GM10266 (cell line): ENCODE measurements at regions not wholly inside any gene's neighbourhood (a gene's known extent, or its start where the extent isn't known, plus 50 kb on each side); places are given as distances from the start of the nearest gene placed in this dataset.

Experiments used
- DNase-seq: peaks from one replicate; pipeline ENCODE4 v3.0.0; 2012; ENCODE audit errors: extremely low spot score
- TF ChIP-seq, protein P1 (sequence below): IDR thresholded peaks from 2 replicates; pipeline ENCODE4 v1.5.1; 2012; ENCODE audit warnings: mild to moderate bottlenecking, low read depth; ENCODE audit not compliant: control insufficient read depth, insufficient read depth; ENCODE audit errors: missing control alignments

DNA sequence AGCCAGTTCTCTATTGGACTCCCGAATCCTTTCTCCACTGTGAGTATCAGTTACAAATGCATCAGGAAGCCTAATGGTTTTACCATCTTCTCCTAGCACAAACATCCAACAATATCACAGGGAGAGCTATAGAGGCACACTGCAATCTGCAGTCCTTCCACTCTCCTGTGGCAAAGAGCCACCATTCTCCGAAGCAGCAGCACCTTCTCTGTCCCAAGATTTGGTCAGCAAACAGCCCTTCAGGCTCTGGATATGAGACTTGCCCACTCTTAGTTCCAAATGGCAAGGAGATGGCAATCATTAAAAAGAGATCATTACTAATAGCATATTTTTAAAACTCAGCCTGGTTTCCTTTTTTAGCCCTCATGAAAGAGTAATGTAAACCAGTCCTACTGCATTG lies 223.4 kb downstream of the HS3ST3A1 start:
- TF ChIP-seq, protein P1, sequence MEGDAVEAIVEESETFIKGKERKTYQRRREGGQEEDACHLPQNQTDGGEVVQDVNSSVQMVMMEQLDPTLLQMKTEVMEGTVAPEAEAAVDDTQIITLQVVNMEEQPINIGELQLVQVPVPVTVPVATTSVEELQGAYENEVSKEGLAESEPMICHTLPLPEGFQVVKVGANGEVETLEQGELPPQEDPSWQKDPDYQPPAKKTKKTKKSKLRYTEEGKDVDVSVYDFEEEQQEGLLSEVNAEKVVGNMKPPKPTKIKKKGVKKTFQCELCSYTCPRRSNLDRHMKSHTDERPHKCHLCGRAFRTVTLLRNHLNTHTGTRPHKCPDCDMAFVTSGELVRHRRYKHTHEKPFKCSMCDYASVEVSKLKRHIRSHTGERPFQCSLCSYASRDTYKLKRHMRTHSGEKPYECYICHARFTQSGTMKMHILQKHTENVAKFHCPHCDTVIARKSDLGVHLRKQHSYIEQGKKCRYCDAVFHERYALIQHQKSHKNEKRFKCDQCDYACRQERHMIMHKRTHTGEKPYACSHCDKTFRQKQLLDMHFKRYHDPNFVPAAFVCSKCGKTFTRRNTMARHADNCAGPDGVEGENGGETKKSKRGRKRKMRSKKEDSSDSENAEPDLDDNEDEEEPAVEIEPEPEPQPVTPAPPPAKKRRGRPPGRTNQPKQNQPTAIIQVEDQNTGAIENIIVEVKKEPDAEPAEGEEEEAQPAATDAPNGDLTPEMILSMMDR = no peak

DNA sequence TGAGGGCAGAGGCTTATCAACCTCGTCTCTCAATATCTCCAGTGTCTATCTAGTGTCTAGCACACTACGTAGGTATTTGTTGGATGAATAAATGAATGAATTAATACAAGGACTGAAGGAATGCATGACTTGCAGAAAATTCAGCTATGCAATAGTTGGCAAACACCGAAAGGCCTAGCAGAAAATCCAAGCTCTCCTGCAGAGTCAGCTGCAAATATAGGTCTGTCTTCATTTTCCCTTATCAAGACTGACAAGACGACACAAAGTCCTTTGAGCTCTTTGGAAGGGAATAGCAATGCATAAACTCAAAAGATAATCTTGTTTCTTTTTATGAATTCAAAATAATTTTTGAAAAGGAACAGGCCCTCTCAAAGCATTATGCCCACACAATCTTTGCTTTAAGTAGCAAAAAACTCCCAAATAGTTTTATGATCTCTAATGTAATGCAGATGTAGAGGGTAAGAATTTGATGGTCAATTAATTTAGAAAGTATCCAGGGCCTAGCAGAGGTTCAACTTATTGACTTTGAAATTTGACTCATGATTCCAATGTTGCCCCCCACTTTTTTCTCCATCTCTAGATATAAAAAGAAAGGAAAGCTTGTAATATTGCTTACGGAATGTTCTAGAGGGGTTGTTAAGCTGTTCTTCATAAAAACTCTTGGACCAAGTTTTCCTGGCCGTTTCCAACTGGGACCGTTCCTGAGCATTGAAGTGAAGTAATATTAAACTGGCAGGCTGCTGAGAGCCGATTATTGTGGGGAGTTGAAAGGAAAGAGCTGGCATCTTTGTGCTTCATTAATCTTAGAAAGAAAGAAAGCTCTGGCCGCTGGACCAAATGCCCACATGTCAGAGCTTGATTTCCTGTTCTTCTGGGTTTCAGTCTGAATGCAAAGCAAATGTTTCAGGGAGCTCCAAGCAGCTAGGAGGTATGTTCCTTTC lies 227.3 kb downstream of the HS3ST3A1 start:
- TF ChIP-seq, protein P1 = no peak
- no peak for DNase-seq

More for the DNA sequence above, 223.4 kb downstream of the HS3ST3A1 start:
- no peak for DNase-seq

DNA sequence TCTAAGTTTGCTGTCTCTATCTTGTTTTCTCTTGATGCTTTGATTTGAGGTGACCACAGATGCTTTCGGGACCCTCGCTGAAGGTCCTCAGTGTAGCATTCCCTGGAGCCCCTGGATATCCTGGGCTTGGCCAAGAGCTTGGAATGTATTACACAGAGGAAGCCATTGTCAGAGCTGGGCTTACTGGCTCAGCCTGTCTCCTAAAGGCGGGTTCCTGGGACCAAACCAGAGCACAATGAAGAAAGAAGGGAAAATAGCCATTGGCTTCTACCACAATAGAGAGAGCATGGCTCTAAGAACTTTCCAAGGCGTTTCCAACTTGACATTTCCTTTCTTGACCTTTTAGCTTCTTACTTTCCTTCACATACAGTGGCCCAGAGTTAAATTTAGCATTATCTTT lies 229.3 kb downstream of the HS3ST3A1 start:
- DNase-seq = no peak
- TF ChIP-seq, protein P1 = no peak

DNA sequence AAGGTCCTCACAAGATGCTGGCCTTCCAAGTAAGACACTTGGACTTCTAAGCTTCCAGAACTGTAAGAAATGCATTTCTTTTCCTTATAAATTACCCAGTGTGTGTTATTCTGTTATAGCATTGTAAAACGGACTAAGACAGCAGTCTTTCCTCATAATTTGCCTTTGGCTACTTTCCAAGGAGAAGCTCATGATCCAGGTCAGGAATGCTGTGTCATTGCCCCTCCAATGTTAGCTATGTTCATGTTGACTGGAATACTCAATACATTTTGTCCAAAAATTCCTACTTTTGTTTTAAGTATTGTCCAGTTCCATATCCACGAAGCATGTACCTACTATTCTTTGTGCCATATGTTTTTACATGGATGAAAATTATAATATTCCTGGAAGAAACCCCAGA lies 234.6 kb downstream of the HS3ST3A1 start:
- no peak for DNase-seq

DNA sequence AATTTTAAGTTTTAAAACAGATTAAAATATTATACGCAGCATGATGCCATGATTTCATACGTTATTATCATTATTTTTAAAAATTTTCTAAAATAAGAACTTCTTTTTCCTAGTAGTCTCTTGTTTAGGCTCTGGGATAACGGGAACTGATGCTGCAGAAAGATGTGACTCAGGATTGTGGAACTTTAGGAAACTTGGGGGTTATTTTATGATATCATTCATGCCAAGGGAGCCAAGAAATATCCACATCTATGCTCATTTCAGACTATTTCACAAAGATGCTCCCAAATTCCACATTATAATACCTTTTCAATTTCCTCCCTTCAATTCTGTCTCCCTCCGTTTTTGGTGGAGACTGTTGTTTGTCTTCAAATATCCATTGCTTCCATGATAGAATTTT lies 236.4 kb downstream of the HS3ST3A1 start:
- DNase-seq = no peak
- TF ChIP-seq, protein P1 = no peak

More for the DNA sequence above, 234.6 kb downstream of the HS3ST3A1 start:
- TF ChIP-seq, protein P1 = no peak

DNA sequence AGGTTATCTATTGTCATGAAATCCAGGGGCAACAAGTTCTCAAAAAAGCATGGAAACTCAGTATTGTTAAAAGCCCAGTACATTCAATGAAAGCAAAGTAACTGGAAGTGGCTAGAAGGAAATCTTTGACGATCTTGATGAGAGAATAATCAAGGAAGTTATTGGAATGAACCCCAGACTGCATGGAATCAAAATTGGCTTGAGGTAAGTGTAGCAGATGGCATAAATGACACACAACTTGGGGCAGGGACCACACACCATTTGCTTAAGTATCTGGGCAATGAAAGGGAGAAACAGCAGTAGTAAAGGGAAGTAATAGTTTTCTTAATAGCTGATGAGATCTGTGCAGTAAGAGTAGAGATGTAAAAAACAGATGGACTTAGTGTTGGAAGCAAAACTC lies 238.0 kb downstream of the HS3ST3A1 start:
- TF ChIP-seq, protein P1 = no peak
- no peak for DNase-seq
